Stimulated activated naive CD8-positive, alpha-beta T cell treated with anti-CD3 and anti-CD28 coated beads, Interleukin-15, amount 100 ng/mL, for 72 hours (primary cell): ENCODE measurements at regions not wholly inside any gene's neighbourhood (a gene's known extent, or its start where the extent isn't known, plus 50 kb on each side); places are given as distances from the start of the nearest gene placed in this dataset.
A peak's percentile ranks its signal among the peaks of the same experiment; 100 is the strongest.

Experiments used
- ATAC-seq: fragments of 150-1000 bp; cut with Tn5 transposase; 2 replicates; pipeline ENCODE4 v1.10.0; 2021; ENCODE audit warnings: mild to moderate bottlenecking, moderate library complexity
- DNase-seq, 2 donors: peaks; one replicate each; pipeline ENCODE4 v3.0.0; 2021 to 2022
- H3K27ac Mint-ChIP-seq, 2 donors: one replicate each; pipeline ENCODE4 v1.8.0; 2022; ENCODE audit warnings: mild to moderate bottlenecking in 2 of 2, mixed read lengths in 2 of 2, moderate library complexity in 2 of 2
- H3K27me3 Mint-ChIP-seq: one replicate; pipeline ENCODE4 v1.8.0; 2022; ENCODE audit warnings: mixed read lengths
- H3K4me1 Mint-ChIP-seq: one replicate; pipeline ENCODE4 v1.8.0; 2022; ENCODE audit warnings: mild to moderate bottlenecking, mixed read lengths
- H3K4me3 Mint-ChIP-seq, 2 donors: one replicate each; pipeline ENCODE4 v1.8.0; 2022; ENCODE audit warnings: mild to moderate bottlenecking in 2 of 2, mixed read lengths in 2 of 2, moderate library complexity in 1 of 2
- H3K9me3 Mint-ChIP-seq, 2 donors: one replicate each; pipeline ENCODE4 v1.8.0; 2022; ENCODE audit warnings: mixed read lengths in 2 of 2

GRCh38 chr6:109269953-109270517 is 112.2 kb downstream of the CD164 start:
- Mint-ChIP-seq H3K4me3 (no peak overlapping the region), H3K27ac (peak overlapping the region in 1 of 2 donors; percentile 40), H3K27me3 (no peaks in the 10 kb centered on the region), H3K9me3 (peaks cover 16 to 19% of the 10 kb centered on the region in 2 donors), H3K4me1 (no peaks in the 10 kb centered on the region)
- ATAC-seq (no peak), DNase-seq (no peak)

GRCh38 chr6:109269057-109269456 is 113.2 kb downstream of the CD164 start:
- ATAC-seq (no peak), DNase-seq (no peak)
- no peak overlapping the region for H3K27ac Mint-ChIP-seq
- no peaks in the 10 kb centered on the region for H3K4me1 Mint-ChIP-seq
- peaks cover 16 to 19% of the 10 kb centered on the region in 2 donors for H3K9me3 Mint-ChIP-seq
- peaks cover 7% of the 10 kb centered on the region for H3K27me3 Mint-ChIP-seq
- H3K4me3 Mint-ChIP-seq: no peak overlapping the region

GRCh38 chr6:109265530-109265929 is 116.7 kb downstream of the CD164 start:
- Mint-ChIP-seq H3K9me3 (peaks cover 12 to 19% of the 10 kb centered on the region in 2 donors), H3K4me3 (no peak overlapping the region), H3K27me3 (peaks cover 17% of the 10 kb centered on the region), H3K27ac (no peak overlapping the region), H3K4me1 (no peaks in the 10 kb centered on the region)
- no peak for DNase-seq
- no peak for ATAC-seq

GRCh38 chr6:109263873-109264700 is 118.2 kb downstream of the CD164 start:
- ATAC-seq: no peak
- H3K9me3 Mint-ChIP-seq: peaks cover 6 to 13% of the 10 kb centered on the region in 2 donors
- no peak for DNase-seq
- H3K27me3 Mint-ChIP-seq: peaks cover 17% of the 10 kb centered on the region
- no peak overlapping the region for H3K4me3 Mint-ChIP-seq
- no peaks in the 10 kb centered on the region for H3K4me1 Mint-ChIP-seq
- peak overlapping the region; percentile 21 to 60 for H3K27ac Mint-ChIP-seq

- Mint-ChIP-seq H3K27me3 (peaks cover 17% of the 10 kb centered on the region), H3K9me3 (peaks cover 0 to 6% of the 10 kb centered on the region in 2 donors), H3K4me3 (no peak overlapping the region), H3K4me1 (no peaks in the 10 kb centered on the region), H3K27ac (no peak overlapping the region)
- ATAC-seq (no peak), DNase-seq (no peak)
Observed at GRCh38 chr6:109262261-109262660, 120.0 kb downstream of the CD164 start.

GRCh38 chr6:109261811-109262210 is 120.5 kb downstream of the CD164 start:
- H3K4me3 Mint-ChIP-seq: no peak overlapping the region
- DNase-seq: no peak
- peaks cover 17% of the 10 kb centered on the region for H3K27me3 Mint-ChIP-seq
- H3K27ac Mint-ChIP-seq: no peak overlapping the region
- H3K4me1 Mint-ChIP-seq: no peaks in the 10 kb centered on the region
- H3K9me3 Mint-ChIP-seq: peaks cover 0 to 2% of the 10 kb centered on the region in 2 donors
- ATAC-seq: no peak

GRCh38 chr6:109260701-109261100 is 121.6 kb downstream of the CD164 start:
- no peak for ATAC-seq
- no peaks in the 10 kb centered on the region for H3K4me1 Mint-ChIP-seq
- H3K4me3 Mint-ChIP-seq: no peak overlapping the region
- peaks cover 17% of the 10 kb centered on the region for H3K27me3 Mint-ChIP-seq
- no peak for DNase-seq
- no peak overlapping the region for H3K27ac Mint-ChIP-seq
- no peaks in the 10 kb centered on the region for H3K9me3 Mint-ChIP-seq

- Mint-ChIP-seq H3K9me3 (no peaks in the 10 kb centered on the region), H3K4me1 (no peaks in the 10 kb centered on the region), H3K27me3 (peaks cover 17% of the 10 kb centered on the region), H3K27ac (no peak overlapping the region), H3K4me3 (no peak overlapping the region)
- no peak for DNase-seq
- no peak for ATAC-seq
Observed at GRCh38 chr6:109260126-109260525, 122.1 kb downstream of the CD164 start.

- no peak overlapping the region for H3K4me3 Mint-ChIP-seq
- DNase-seq (no peak), ATAC-seq (no peak)
- H3K27me3 Mint-ChIP-seq: peaks cover 2% of the 10 kb centered on the region
- H3K9me3 Mint-ChIP-seq: no peaks in the 10 kb centered on the region
- H3K27ac Mint-ChIP-seq: no peak overlapping the region
- no peaks in the 10 kb centered on the region for H3K4me1 Mint-ChIP-seq
Observed at GRCh38 chr6:109258129-109258528, 124.1 kb downstream of the CD164 start.

- DNase-seq (no peak), ATAC-seq (no peak)
- Mint-ChIP-seq H3K27me3 (no peaks in the 10 kb centered on the region), H3K27ac (no peak overlapping the region), H3K4me3 (no peak overlapping the region), H3K4me1 (no peaks in the 10 kb centered on the region), H3K9me3 (no peaks in the 10 kb centered on the region)
Observed at GRCh38 chr6:109257494-109257893, 124.8 kb downstream of the CD164 start.

GRCh38 chr6:109255946-109256640 is 126.2 kb downstream of the CD164 start:
- Mint-ChIP-seq H3K4me3 (no peak overlapping the region), H3K27me3 (no peaks in the 10 kb centered on the region), H3K9me3 (no peaks in the 10 kb centered on the region), H3K4me1 (no peaks in the 10 kb centered on the region), H3K27ac (no peak overlapping the region)
- DNase-seq (no peak), ATAC-seq (no peak)

GRCh38 chr6:109255087-109255486 is 127.2 kb downstream of the CD164 start:
- Mint-ChIP-seq H3K4me3 (no peak overlapping the region), H3K27me3 (no peaks in the 10 kb centered on the region), H3K4me1 (no peaks in the 10 kb centered on the region), H3K27ac (no peak overlapping the region), H3K9me3 (no peaks in the 10 kb centered on the region)
- DNase-seq (no peak), ATAC-seq (no peak)

- no peak overlapping the region for H3K27ac Mint-ChIP-seq
- DNase-seq (no peak), ATAC-seq (no peak)
Observed at GRCh38 chr6:109253366-109253765, 128.9 kb downstream of the CD164 start.

GRCh38 chr6:109252261-109253041 is 129.8 kb downstream of the CD164 start:
- Mint-ChIP-seq H3K4me3 (no peak overlapping the region), H3K4me1 (no peaks in the 10 kb centered on the region)
- no peak for DNase-seq

More at GRCh38 chr6:109253366-109253765, 128.9 kb downstream of the CD164 start:
- Mint-ChIP-seq H3K4me1 (no peaks in the 10 kb centered on the region), H3K4me3 (no peak overlapping the region), H3K27me3 (no peaks in the 10 kb centered on the region), H3K9me3 (no peaks in the 10 kb centered on the region)

GRCh38 chr6:109251839-109252238 is 130.4 kb downstream of the CD164 start:
- H3K27me3 Mint-ChIP-seq: no peaks in the 10 kb centered on the region
- no peak for ATAC-seq
- H3K4me1 Mint-ChIP-seq: no peaks in the 10 kb centered on the region
- DNase-seq: no peak
- no peaks in the 10 kb centered on the region for H3K9me3 Mint-ChIP-seq
- no peak overlapping the region for H3K27ac Mint-ChIP-seq
- H3K4me3 Mint-ChIP-seq: no peak overlapping the region

More at GRCh38 chr6:109252261-109253041, 129.8 kb downstream of the CD164 start:
- Mint-ChIP-seq H3K27ac (no peak overlapping the region), H3K27me3 (no peaks in the 10 kb centered on the region), H3K9me3 (no peaks in the 10 kb centered on the region)
- no peak for ATAC-seq
